ENCODE measurements at regions not wholly inside any gene's neighbourhood (a gene's known extent, or its start where the extent isn't known, plus 50 kb on each side); places are given as distances from the start of the nearest gene placed in this dataset.

DNA sequence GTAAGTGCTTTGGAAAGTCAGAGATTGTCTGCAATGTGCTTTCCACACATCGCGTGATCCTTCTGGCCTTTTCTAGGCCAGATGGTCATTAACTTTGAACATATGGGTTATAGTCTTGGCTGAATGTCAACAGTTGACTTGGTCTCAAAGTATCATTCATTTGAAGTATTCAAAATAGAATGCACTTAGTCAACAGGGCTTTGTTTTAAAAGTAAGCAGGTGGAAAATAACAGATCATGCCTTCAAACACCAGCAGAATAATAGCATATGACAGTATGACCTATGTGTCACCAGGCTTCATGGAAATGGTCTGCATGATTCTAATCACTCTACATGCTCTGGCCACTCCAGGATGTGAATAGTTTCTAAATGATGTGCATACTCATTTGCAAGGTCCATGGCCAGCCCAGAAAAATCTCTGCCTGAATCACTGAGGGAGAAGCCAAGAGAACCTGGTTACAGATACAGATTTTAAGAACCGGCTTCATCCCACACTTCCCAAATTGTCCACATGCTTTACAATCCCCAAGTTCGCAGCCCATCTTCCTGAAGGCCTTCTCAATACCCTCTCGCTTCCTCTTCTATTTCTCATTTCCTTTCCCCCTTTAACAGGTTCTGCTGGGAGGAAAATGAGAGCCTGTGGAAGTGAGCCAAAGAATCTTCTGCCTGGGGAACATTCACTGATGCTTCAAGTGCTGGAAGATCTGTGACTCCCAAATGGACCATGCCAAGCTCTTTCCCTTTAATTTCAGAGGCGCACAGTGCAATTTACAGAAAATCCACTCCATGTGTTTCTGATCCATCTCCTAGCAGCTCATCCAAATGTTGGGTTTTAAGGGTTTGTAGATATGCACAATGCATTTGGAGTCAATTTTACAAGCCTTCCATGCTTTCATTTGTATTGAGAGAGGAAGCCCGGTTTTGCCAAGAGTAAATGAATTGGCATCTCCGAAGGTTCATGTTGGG lies 122.8 kb upstream of the GDF10 start:
- TF ChIP-seq, protein P1, sequence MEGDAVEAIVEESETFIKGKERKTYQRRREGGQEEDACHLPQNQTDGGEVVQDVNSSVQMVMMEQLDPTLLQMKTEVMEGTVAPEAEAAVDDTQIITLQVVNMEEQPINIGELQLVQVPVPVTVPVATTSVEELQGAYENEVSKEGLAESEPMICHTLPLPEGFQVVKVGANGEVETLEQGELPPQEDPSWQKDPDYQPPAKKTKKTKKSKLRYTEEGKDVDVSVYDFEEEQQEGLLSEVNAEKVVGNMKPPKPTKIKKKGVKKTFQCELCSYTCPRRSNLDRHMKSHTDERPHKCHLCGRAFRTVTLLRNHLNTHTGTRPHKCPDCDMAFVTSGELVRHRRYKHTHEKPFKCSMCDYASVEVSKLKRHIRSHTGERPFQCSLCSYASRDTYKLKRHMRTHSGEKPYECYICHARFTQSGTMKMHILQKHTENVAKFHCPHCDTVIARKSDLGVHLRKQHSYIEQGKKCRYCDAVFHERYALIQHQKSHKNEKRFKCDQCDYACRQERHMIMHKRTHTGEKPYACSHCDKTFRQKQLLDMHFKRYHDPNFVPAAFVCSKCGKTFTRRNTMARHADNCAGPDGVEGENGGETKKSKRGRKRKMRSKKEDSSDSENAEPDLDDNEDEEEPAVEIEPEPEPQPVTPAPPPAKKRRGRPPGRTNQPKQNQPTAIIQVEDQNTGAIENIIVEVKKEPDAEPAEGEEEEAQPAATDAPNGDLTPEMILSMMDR (IDR thresholded peaks at IDR 0.05): no peak
- no peak for DNase-seq
- intact Hi-C loops (cut with DNase I): no loop called here
- Histone ChIP-seq H3K4me3 (no peak overlapping the region), H3K4me1 (no peaks in the 10 kb centered on the region), H3K36me3 (no peaks in the 10 kb centered on the region), H3K27ac (no peak overlapping the region), H3K9me3 (no peaks in the 10 kb centered on the region), H3K27me3 (no peaks in the 10 kb centered on the region), H3K9ac (ENCODE audit: low read depth in 2 of 2, low read length in 2 of 2) (no peak overlapping the region)

DNA sequence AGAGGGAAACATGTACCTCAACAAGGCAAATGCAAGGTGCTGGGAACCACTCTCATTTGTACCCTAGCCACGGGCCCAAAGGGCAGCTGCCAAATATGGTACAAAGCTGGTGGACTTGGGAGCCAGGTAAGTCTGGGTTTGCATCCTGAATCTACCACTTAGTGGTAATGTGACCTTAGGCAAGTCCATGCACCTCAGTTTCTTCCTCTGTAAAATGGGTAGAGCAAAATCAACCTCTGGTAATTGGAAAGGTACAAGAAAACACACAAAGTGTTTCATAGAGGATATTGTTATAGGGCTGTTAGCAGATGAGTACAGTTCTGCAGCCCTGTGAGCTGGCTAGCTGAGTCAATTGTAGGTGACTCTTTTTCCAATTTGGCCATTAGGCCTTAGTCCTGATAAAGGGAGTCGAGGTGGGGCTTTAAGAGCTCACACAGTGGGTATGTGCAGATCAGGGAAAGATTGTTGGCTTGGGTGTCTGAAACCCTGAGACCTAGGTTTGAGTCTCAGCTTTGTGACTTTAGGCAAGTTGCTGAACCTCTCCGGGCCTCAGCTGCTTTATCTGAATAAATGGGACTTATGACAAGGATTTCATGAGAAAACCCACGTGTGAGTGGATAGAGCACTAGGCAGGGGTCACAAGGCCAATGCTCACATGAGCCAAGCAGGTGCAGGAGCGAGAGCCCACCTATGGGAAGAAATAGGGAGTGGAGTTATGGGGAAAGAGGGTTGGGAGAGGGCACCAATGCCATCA lies 121.3 kb upstream of the GDF10 start:
- H3K36me3 ChIP-seq: no peaks in the 10 kb centered on the region

DNA sequence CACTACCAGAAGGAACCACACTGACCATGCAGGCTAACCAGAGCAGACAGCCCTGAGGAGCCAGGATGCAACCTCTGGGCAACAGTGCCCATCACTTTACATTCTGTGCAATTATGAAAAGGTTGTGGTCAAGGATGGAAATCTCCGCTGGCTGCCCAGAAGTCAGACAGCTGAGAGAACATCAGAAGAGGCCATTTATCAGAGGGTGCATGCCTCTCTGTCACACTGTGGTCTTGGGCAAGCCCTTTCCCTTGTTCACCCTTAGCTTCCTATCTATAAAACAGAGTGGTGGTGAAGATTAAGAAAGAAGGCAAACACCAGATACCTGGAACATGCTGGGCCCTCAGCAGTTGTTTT lies 120.7 kb upstream of the GDF10 start:
- Histone ChIP-seq H3K4me3 (no peak overlapping the region), H3K4me1 (no peaks in the 10 kb centered on the region), H3K27me3 (no peaks in the 10 kb centered on the region), H3K36me3 (no peaks in the 10 kb centered on the region), H3K9me3 (no peaks in the 10 kb centered on the region), H3K27ac (no peak overlapping the region), H3K9ac (ENCODE audit: low read depth in 2 of 2, low read length in 2 of 2) (no peak overlapping the region)
- intact Hi-C loops (cut with DNase I): no loop called here
- TF ChIP-seq, protein P1 (IDR thresholded peaks at IDR 0.05): no peak
- no peak for DNase-seq

More for the DNA sequence above, 121.3 kb upstream of the GDF10 start:
- no peaks in the 10 kb centered on the region for H3K27me3 ChIP-seq
- H3K9ac ChIP-seq (ENCODE audit: low read depth in 2 of 2, low read length in 2 of 2): no peak overlapping the region
- no peaks in the 10 kb centered on the region for H3K9me3 ChIP-seq
- DNase-seq: no peak
- H3K4me1 ChIP-seq: no peaks in the 10 kb centered on the region
- intact Hi-C loops (cut with DNase I): no loop called here
- H3K4me3 ChIP-seq: no peak overlapping the region
- no peak overlapping the region for H3K27ac ChIP-seq
- TF ChIP-seq, protein P1 (IDR thresholded peaks at IDR 0.05): no peak

DNA sequence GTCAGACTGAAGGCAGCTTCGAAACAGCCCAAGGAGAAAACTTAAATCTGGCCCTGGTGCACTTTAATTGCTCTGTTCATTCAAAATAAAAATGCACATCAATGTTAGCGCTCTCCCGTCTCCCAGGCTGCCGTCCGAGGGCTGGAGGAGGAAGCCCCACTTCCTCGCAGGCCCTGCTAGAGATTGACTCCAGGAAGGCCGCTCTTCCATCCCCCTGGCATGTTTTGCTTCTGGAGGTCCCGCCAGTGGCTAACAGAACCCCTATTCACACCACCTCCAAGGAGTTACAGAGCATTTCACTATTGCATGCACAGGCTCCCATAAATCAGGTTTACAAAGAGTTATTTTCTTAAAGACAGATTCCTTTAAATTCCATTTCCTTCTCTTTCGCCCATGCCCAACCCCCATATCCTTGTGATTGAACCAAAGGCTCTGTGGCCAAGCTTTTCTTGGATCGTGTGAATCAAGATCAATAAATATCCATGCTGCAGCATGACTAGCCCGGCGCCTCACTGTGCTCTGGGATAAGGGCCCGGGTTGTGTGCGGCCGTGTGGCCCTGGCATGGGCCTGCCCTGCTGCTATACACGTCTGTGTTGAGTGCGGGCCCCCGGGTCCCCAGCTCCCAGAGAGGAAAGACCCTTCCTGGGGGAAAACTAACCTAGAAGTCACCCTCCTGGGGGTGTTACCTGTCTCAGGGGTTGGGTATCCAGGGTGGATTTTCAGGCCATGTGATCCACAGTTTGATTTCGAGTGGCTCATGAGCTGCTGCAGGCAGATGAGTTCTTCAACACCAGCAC lies 118.7 kb upstream of the GDF10 start:
- H3K4me1 ChIP-seq: no peaks in the 10 kb centered on the region
- H3K9me3 ChIP-seq: no peaks in the 10 kb centered on the region
- no peaks in the 10 kb centered on the region for H3K36me3 ChIP-seq
- no peak overlapping the region for H3K9ac ChIP-seq (ENCODE audit: low read depth in 2 of 2, low read length in 2 of 2)
- TF ChIP-seq, protein P1 (IDR thresholded peaks at IDR 0.05): no peak
- DNase-seq: no peak
- H3K4me3 ChIP-seq: no peak overlapping the region
- no peaks in the 10 kb centered on the region for H3K27me3 ChIP-seq
- intact Hi-C loops (cut with DNase I): no loop called here
- no peak overlapping the region for H3K27ac ChIP-seq
